SJCRH30 (cell line): ENCODE measurements at regions not wholly inside any gene's neighbourhood (a gene's known extent, or its start where the extent isn't known, plus 50 kb on each side); places are given as distances from the start of the nearest gene placed in this dataset.

Source experiments
- DNase-seq, 2 experiments: peaks; one replicate each; pipeline ENCODE4 v3.0.0-alpha.2; 2015 to 2020
- H3K27ac ChIP-seq: fragments of 250-450 bp; sonication (Bioruptor Pico); 2 replicates; pipeline ENCODE4 v1.5.1; 2020; ENCODE audit warnings: mild to moderate bottlenecking, moderate library complexity
- H3K27me3 ChIP-seq: fragments of 250-450 bp; sonication (Bioruptor Pico); 2 replicates; pipeline ENCODE4 v1.5.1; 2020; ENCODE audit warnings: mild to moderate bottlenecking, moderate library complexity
- H3K36me3 ChIP-seq: fragments of 250-450 bp; sonication (Bioruptor Pico); 2 replicates; pipeline ENCODE4 v1.5.1; 2020; ENCODE audit warnings: mild to moderate bottlenecking, moderate library complexity
- H3K4me1 ChIP-seq: fragments of 250-450 bp; sonication (Bioruptor Pico); 2 replicates; pipeline ENCODE4 v1.5.1; 2020; ENCODE audit warnings: mild to moderate bottlenecking, moderate library complexity
- H3K4me3 ChIP-seq: fragments of 250-450 bp; sonication (Bioruptor Pico); 2 replicates; pipeline ENCODE4 v1.5.1; 2020; ENCODE audit warnings: mild to moderate bottlenecking, moderate library complexity
- H3K9me3 ChIP-seq: fragments of 250-450 bp; sonication (Bioruptor Pico); replicated peaks from 2 replicates; pipeline ENCODE4 v1.5.1; 2020; ENCODE audit warnings: mild to moderate bottlenecking, moderate library complexity

GRCh38 chrX:576904-577560 is 53.6 kb upstream of the SHOX start:
- no peaks in the 10 kb centered on the region for H3K9me3 ChIP-seq
- H3K36me3 ChIP-seq: no peaks in the 10 kb centered on the region
- no peak overlapping the region for H3K4me3 ChIP-seq
- H3K27me3 ChIP-seq: no peaks in the 10 kb centered on the region
- no peak for DNase-seq
- H3K27ac ChIP-seq: no peak overlapping the region
- no peaks in the 10 kb centered on the region for H3K4me1 ChIP-seq

GRCh38 chrX:578531-578930 is 52.1 kb upstream of the SHOX start:
- Histone ChIP-seq H3K27ac (no peak overlapping the region), H3K9me3 (no peaks in the 10 kb centered on the region), H3K27me3 (no peaks in the 10 kb centered on the region), H3K4me3 (no peak overlapping the region), H3K36me3 (no peaks in the 10 kb centered on the region), H3K4me1 (no peaks in the 10 kb centered on the region)
- DNase-seq: no peak

DNA sequence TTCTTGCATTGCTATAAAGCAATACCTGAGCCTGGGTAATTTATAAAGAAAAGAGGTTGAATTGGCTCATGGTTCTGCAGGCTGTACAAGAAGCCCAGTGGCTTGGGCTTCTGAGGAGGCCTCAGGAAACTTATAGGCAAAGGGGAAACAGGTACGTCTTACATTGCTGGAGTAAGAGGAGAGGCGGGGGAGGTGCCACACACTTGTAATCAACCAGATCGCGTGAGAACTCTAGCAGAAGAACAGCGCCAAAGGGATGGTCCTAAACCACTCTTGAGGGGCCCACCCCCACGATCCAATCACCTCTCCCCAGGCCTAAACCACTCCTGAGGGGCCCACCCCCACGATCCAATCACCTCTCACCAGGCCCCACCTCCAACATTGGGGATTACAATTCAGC is 50.6 kb upstream of the SHOX start:
- Histone ChIP-seq H3K27ac (no peak overlapping the region), H3K9me3 (no peaks in the 10 kb centered on the region), H3K4me1 (no peaks in the 10 kb centered on the region), H3K36me3 (no peaks in the 10 kb centered on the region), H3K4me3 (no peak overlapping the region), H3K27me3 (no peaks in the 10 kb centered on the region)
- DNase-seq: no peak
